ENCODE measurements at regions not wholly inside any gene's neighbourhood (a gene's known extent, or its start where the extent isn't known, plus 50 kb on each side); places are given as distances from the start of the nearest gene placed in this dataset.

DNA sequence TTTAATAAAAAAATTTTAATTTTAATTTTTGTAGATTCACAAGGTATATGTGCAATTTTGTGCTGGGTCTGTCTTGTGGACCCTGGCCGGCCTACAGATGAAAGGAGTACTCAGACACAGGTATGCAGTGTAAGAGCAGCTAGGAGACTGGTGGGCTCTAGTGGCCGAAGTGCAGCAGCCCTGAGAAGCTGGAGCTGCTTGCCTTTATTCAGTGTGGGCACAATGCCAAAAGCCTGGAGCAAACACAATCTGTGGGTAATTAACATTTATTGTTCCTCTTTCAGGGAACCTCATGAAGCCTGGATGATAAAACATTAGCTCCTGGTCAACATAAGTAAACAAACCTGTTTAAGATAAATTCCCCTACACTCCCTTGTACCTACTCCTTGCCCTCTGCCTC, 135.7 kb upstream of the SEL1L start:
- TF ChIP-seq POLR2A (IDR thresholded peaks at IDR 0.05): no peak
- TF ChIP-seq CTCF (IDR thresholded peaks at IDR 0.05): no peak
